BE2C (cell line): ENCODE measurements at regions not wholly inside any gene's neighbourhood (a gene's known extent, or its start where the extent isn't known, plus 50 kb on each side); places are given as distances from the start of the nearest gene placed in this dataset.

Experiments used
- DNase-seq: peaks from one replicate; pipeline ENCODE4 v3.0.0-alpha.2; 2020
- H3K27me3 ChIP-seq: fragments of 250-450 bp; sonication (Bioruptor Pico); 2 replicates; pipeline ENCODE4 v1.5.1; 2020; ENCODE audit warnings: mild to moderate bottlenecking
- H3K36me3 ChIP-seq: fragments of 250-450 bp; sonication (Bioruptor Pico); 2 replicates; pipeline ENCODE4 v1.5.1; 2020; ENCODE audit warnings: mild to moderate bottlenecking
- H3K4me1 ChIP-seq: fragments of 250-450 bp; sonication (Bioruptor Pico); 2 replicates; pipeline ENCODE4 v1.5.1; 2020
- H3K4me3 ChIP-seq: 2 replicates; pipeline ENCODE4 v1.5.1; 2011; ENCODE audit warnings: low read depth, low read length
- H3K9me3 ChIP-seq: fragments of 250-450 bp; sonication (Bioruptor Pico); 2 replicates; pipeline ENCODE4 v1.5.1; 2020
- CTCF ChIP-seq: IDR thresholded peaks from 2 replicates; pipeline ENCODE4 v1.5.1; 2012; ENCODE audit warnings: mild to moderate bottlenecking, low read depth, low read length

GRCh38 chr20:39103305-39103704 is 141.2 kb downstream of the DHX35 start:
- Histone ChIP-seq H3K4me1 (no peaks in the 10 kb centered on the region), H3K9me3 (no peaks in the 10 kb centered on the region), H3K27me3 (no peaks in the 10 kb centered on the region), H3K4me3 (no peak overlapping the region), H3K36me3 (no peaks in the 10 kb centered on the region)
- no peak for TF ChIP-seq CTCF
- no peak for DNase-seq

GRCh38 chr20:39101895-39102294 is 139.8 kb downstream of the DHX35 start:
- no peak for DNase-seq
- TF ChIP-seq CTCF: no peak
- no peak overlapping the region for H3K4me3 ChIP-seq
- no peaks in the 10 kb centered on the region for H3K36me3 ChIP-seq
- no peaks in the 10 kb centered on the region for H3K9me3 ChIP-seq
- H3K27me3 ChIP-seq: no peaks in the 10 kb centered on the region
- H3K4me1 ChIP-seq: no peaks in the 10 kb centered on the region

GRCh38 chr20:39100691-39101090 is 138.5 kb downstream of the DHX35 start:
- Histone ChIP-seq H3K36me3 (no peaks in the 10 kb centered on the region), H3K4me1 (no peaks in the 10 kb centered on the region), H3K27me3 (no peaks in the 10 kb centered on the region), H3K4me3 (no peak overlapping the region), H3K9me3 (no peaks in the 10 kb centered on the region)
- no peak for DNase-seq
- no peak for TF ChIP-seq CTCF

- TF ChIP-seq CTCF: no peak
- Histone ChIP-seq H3K27me3 (no peaks in the 10 kb centered on the region), H3K4me1 (no peaks in the 10 kb centered on the region), H3K36me3 (no peaks in the 10 kb centered on the region), H3K9me3 (no peaks in the 10 kb centered on the region), H3K4me3 (no peak overlapping the region)
- DNase-seq: no peak
Observed at GRCh38 chr20:39097889-39098288, 135.7 kb downstream of the DHX35 start.

- no peaks in the 10 kb centered on the region for H3K9me3 ChIP-seq
- H3K36me3 ChIP-seq: no peaks in the 10 kb centered on the region
- DNase-seq: no peak
- no peak overlapping the region for H3K4me3 ChIP-seq
- no peaks in the 10 kb centered on the region for H3K4me1 ChIP-seq
- no peak for TF ChIP-seq CTCF
- H3K27me3 ChIP-seq: no peaks in the 10 kb centered on the region
Observed at GRCh38 chr20:39095870-39096269, 133.7 kb downstream of the DHX35 start.

- Histone ChIP-seq H3K9me3 (no peaks in the 10 kb centered on the region), H3K4me1 (no peaks in the 10 kb centered on the region), H3K4me3 (no peak overlapping the region), H3K27me3 (no peaks in the 10 kb centered on the region), H3K36me3 (no peaks in the 10 kb centered on the region)
- no peak for DNase-seq
- no peak for TF ChIP-seq CTCF
Observed at GRCh38 chr20:39094391-39094790, 132.2 kb downstream of the DHX35 start.
